Endothelial cell of umbilical vein (primary cell): ENCODE measurements at regions not wholly inside any gene's neighbourhood (a gene's known extent, or its start where the extent isn't known, plus 50 kb on each side); places are given as distances from the start of the nearest gene placed in this dataset.

ENCODE experiments used
- BruUV-seq: library from RNA; stranded (reverse); fragments of 400-500 nt; replicated peaks from 2 replicates; lab custom pipeline; 2021; lab: Mats Ljungman, UMichigan
- CTCF ChIA-PET: fragments of 300-600, 350-600 bp; sonication (Branson Sonifier 250); formaldehyde crosslinking; loops from one replicate; lab custom pipeline; 2021; ENCODE audit warnings: antibody characterized with exemption, inconsistent platforms; lab: Charles Lee
- POLR2A ChIA-PET: fragments of 300-600, 350-600 bp; sonication (Branson Sonifier 250); formaldehyde crosslinking; loops from one replicate; lab custom pipeline; 2021; ENCODE audit warnings: antibody characterized with exemption, inconsistent platforms; lab: Charles Lee
- DNase-seq: peaks from one replicate; pipeline ENCODE4 v3.0.0-alpha.2; 2011; ENCODE audit warnings: low read depth, low spot score
- FAIRE-seq: peaks from 2 replicates; lab custom pipeline; 2011; peaks lifted over from hg19 to GRCh38; lab: Jason Lieb, UNC
- H2AFZ ChIP-seq: 2 replicates; pipeline ENCODE4 v1.6.0; 2012; ENCODE audit warnings: low read depth, low read length, control low read depth, inconsistent platforms
- H3K27ac ChIP-seq: 2 replicates; pipeline ENCODE4 v1.5.1; 2011; ENCODE audit warnings: low read depth, mild to moderate bottlenecking, control low read depth, low read length, moderate library complexity; ENCODE audit not compliant: insufficient read depth
- H3K27me3 ChIP-seq, 2 experiments: 2 replicates each; pipeline versions ENCODE4 v1.6.0 to v1.6.1; 2011; ENCODE audit warnings: low read length in 2 of 2, mixed read lengths in 1 of 2; ENCODE audit not compliant: control insufficient read depth in 2 of 2, insufficient read depth in 2 of 2
- H3K36me3 ChIP-seq, 2 experiments: 2 replicates in 1 of 2; 3 replicates in 1 of 2; pipeline ENCODE4 v1.5.1; 2011; ENCODE audit warnings: low read length in 2 of 2, mild to moderate bottlenecking in 1 of 2, moderate library complexity in 1 of 2; ENCODE audit not compliant: control insufficient read depth in 2 of 2, insufficient read depth in 2 of 2; ENCODE audit errors: extremely low read depth in 1 of 2
- H3K4me1 ChIP-seq: 3 replicates; pipeline ENCODE4 v1.5.1; 2011; ENCODE audit warnings: mild to moderate bottlenecking, low read length; ENCODE audit not compliant: control insufficient read depth, insufficient read depth; ENCODE audit errors: extremely low read depth
- H3K4me2 ChIP-seq: 2 replicates; pipeline ENCODE4 v1.6.1; 2011; ENCODE audit warnings: low read length, control low read depth, mixed read lengths; ENCODE audit not compliant: insufficient read depth
- H3K4me3 ChIP-seq, 3 experiments: fragments of 200-600 bp in 1 of 3; sonication (generic), shearing (Covaris generic) in 1 of 3; replicated peaks in 1 of 3; 2 replicates each; pipeline ENCODE4 v1.5.1; 2011 to 2016; ENCODE audit warnings: control low read depth in 3 of 3, low read length in 3 of 3, mild to moderate bottlenecking in 2 of 3, inconsistent platforms in 1 of 3, low read depth in 1 of 3, moderate library complexity in 1 of 3; ENCODE audit not compliant: insufficient read depth in 1 of 3
- H3K79me2 ChIP-seq: 2 replicates; pipeline ENCODE4 v1.6.0; 2012; ENCODE audit warnings: low read length, inconsistent platforms; ENCODE audit not compliant: control insufficient read depth, insufficient read depth
- H3K9ac ChIP-seq: replicated peaks from 2 replicates; pipeline ENCODE3; 2011; ENCODE audit warnings: low read length, control low read depth; ENCODE audit not compliant: insufficient read depth; ENCODE audit errors: extremely low read depth
- H3K9me1 ChIP-seq: replicated peaks from 3 replicates; pipeline ENCODE4 v1.6.0; 2011; ENCODE audit warnings: mild to moderate bottlenecking, low read length; ENCODE audit not compliant: control insufficient read depth, insufficient read depth; ENCODE audit errors: extremely low read depth
- H3K9me3 ChIP-seq: replicated peaks from 2 replicates; pipeline ENCODE4 v1.5.1; 2012; ENCODE audit warnings: low read length, inconsistent platforms; ENCODE audit not compliant: control insufficient read depth, insufficient read depth
- H4K20me1 ChIP-seq: replicated peaks from 2 replicates; pipeline ENCODE3; 2011; ENCODE audit warnings: mild to moderate bottlenecking, low read length; ENCODE audit not compliant: control insufficient read depth, insufficient read depth; ENCODE audit errors: extremely low read depth
- EZH2 ChIP-seq: IDR thresholded peaks from 2 replicates; pipeline ENCODE4 v1.6.1; 2012; ENCODE audit warnings: borderline replicate concordance, low read depth, mild to moderate bottlenecking, moderate library complexity, low read length, inconsistent platforms; ENCODE audit not compliant: severe bottlenecking
- FOS ChIP-seq: IDR thresholded peaks from 2 replicates; pipeline ENCODE4 v1.6.1; 2011; ENCODE audit warnings: mild to moderate bottlenecking, low read length, moderate library complexity, borderline replicate concordance; ENCODE audit not compliant: insufficient read depth
- GATA2 ChIP-seq: IDR thresholded peaks from 2 replicates; pipeline ENCODE4 v1.7.0; 2011; ENCODE audit warnings: low read depth, mild to moderate bottlenecking, moderate library complexity, mixed read lengths, low read length; ENCODE audit not compliant: insufficient read length, insufficient read depth
- JUN ChIP-seq: IDR thresholded peaks from 2 replicates; pipeline ENCODE4 v1.6.1; 2011; ENCODE audit warnings: borderline replicate concordance, low read depth; ENCODE audit not compliant: insufficient read length, insufficient read depth
- MYC ChIP-seq: IDR thresholded peaks from one replicate; pipeline ENCODE4 v1.6.1; 2011; ENCODE audit warnings: mild to moderate bottlenecking, low read depth, low read length
- POLR2A ChIP-seq: IDR thresholded peaks from 2 replicates; pipeline ENCODE4 v1.6.1; 2012; ENCODE audit warnings: low read depth, mild to moderate bottlenecking, control low read depth, low read length
- POLR2AphosphoS5 ChIP-seq: IDR thresholded peaks from 2 replicates; pipeline ENCODE4 v1.6.1; 2012; ENCODE audit warnings: low read depth, mild to moderate bottlenecking, control low read depth, low read length, moderate library complexity; ENCODE audit not compliant: insufficient read depth
- dilution Hi-C: fragments of 300-500 bp; cut with MboI; formaldehyde crosslinking; loops from one replicate; pipeline ENCODE4 v1.15.0; 2019; ENCODE audit warnings: low sequenced_read_pairs; ENCODE audit not compliant: extremely low pct_ligation_motif_present
- intact Hi-C: fragments of 100-400 bp; cut with micrococcal nuclease; formaldehyde crosslinking; loops from one replicate; pipeline ENCODE4 v1.10.0; 2022
- TF ChIP-seq, protein P1 (sequence below): IDR thresholded peaks from 2 replicates; pipeline ENCODE4 v1.6.1; 2011; ENCODE audit not compliant: insufficient read depth, insufficient read length
- TF ChIP-seq, protein P2 (sequence below), 2 donors: IDR thresholded peaks; 1 replicate in 1 of 2; 2 replicates in 1 of 2; pipeline ENCODE4 v1.5.1; 2011; ENCODE audit warnings: low read length in 2 of 2, mild to moderate bottlenecking in 2 of 2, moderate library complexity in 2 of 2, control low read depth in 1 of 2, inconsistent platforms in 1 of 2, low read depth in 1 of 2; ENCODE audit not compliant: insufficient read depth in 1 of 2; ENCODE audit errors: extremely low read depth in 1 of 2

DNA sequence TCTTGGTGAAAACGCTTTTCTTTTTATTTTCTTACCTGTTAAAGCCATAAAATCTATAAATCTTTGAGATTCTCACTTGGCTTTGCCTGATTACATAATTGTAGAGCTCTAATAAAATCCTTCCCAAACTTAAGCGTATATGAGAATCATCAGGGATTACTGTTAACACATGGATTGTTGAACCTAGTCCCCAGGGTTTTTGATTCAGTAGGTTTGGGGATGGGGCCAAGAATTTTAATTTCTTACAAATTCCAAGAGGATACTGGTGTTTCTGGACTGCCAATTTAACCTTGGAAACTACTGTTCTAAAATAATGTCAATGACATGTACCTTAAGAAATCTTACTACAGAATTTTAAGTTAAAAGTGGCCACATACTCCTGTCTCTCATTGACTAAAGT is 694.2 kb downstream of the BRINP3 start:
- DNase-seq (no peak), FAIRE-seq (no peak)
- H3K27ac ChIP-seq: no peak overlapping the region
- no peaks in the 10 kb centered on the region for H4K20me1 ChIP-seq
- intact Hi-C loops: no loop called here
- no peaks in the 10 kb centered on the region for H3K9me1 ChIP-seq
- H3K79me2 ChIP-seq: no peaks in the 10 kb centered on the region
- dilution Hi-C loops: no loop called here
- ChIA-PET CTCF (no interaction called here), POLR2A (no interaction called here)
- no peaks in the 10 kb centered on the region for H3K36me3 ChIP-seq
- H3K9me3 ChIP-seq: no peaks in the 10 kb centered on the region
- H3K4me3 ChIP-seq: no peak overlapping the region
- BruUV-seq: no TSS peak
- no peak overlapping the region for H3K4me2 ChIP-seq
- no peak overlapping the region for H2AFZ ChIP-seq
- no peak overlapping the region for H3K9ac ChIP-seq
- TF ChIP-seq GATA2 (no peak), POLR2A (no peak), POLR2AphosphoS5 (no peak), JUN (no peak), EZH2 (no peak), FOS (no peak), MYC (no peak)
- TF ChIP-seq, protein P1, sequence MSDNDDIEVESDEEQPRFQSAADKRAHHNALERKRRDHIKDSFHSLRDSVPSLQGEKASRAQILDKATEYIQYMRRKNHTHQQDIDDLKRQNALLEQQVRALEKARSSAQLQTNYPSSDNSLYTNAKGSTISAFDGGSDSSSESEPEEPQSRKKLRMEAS: no peak
- TF ChIP-seq, protein P2, sequence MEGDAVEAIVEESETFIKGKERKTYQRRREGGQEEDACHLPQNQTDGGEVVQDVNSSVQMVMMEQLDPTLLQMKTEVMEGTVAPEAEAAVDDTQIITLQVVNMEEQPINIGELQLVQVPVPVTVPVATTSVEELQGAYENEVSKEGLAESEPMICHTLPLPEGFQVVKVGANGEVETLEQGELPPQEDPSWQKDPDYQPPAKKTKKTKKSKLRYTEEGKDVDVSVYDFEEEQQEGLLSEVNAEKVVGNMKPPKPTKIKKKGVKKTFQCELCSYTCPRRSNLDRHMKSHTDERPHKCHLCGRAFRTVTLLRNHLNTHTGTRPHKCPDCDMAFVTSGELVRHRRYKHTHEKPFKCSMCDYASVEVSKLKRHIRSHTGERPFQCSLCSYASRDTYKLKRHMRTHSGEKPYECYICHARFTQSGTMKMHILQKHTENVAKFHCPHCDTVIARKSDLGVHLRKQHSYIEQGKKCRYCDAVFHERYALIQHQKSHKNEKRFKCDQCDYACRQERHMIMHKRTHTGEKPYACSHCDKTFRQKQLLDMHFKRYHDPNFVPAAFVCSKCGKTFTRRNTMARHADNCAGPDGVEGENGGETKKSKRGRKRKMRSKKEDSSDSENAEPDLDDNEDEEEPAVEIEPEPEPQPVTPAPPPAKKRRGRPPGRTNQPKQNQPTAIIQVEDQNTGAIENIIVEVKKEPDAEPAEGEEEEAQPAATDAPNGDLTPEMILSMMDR (IDR thresholded peaks at IDR 0.05; ENCODE audit: extremely low read depth in 1 of 2, insufficient read depth in 1 of 2, low read depth in 1 of 2, low read length in 2 of 2): no peak
- no peaks in the 10 kb centered on the region for H3K27me3 ChIP-seq
- H3K4me1 ChIP-seq: no peaks in the 10 kb centered on the region
